Omental fat pad (tissue), 1 donor: ENCODE measurements at regions not wholly inside any gene's neighbourhood (a gene's known extent, or its start where the extent isn't known, plus 50 kb on each side); places are given as distances from the start of the nearest gene placed in this dataset. TPM values are rescaled to one million over a fixed set of nuclear protein-coding genes. Genes with fewer than 3 reads are reported as not detected.

Source experiments
- small RNA-seq: library from RNA; depleted of rRNA; stranded (forward); fragments of <200 nt; gene quantifications from one replicate; pipeline ENCODE3, GENCODE V24; 2016

Small RNA genes lying in the stretch of these regions (small RNA-seq; reads per million reads assigned to genes)
- gene AL590032.1 (not detected), gene MIR4675 (not detected)
